ENCODE measurements at regions not wholly inside any gene's neighbourhood (a gene's known extent, or its start where the extent isn't known, plus 50 kb on each side); places are given as distances from the start of the nearest gene placed in this dataset.

- TF ChIP-seq, protein P1, sequence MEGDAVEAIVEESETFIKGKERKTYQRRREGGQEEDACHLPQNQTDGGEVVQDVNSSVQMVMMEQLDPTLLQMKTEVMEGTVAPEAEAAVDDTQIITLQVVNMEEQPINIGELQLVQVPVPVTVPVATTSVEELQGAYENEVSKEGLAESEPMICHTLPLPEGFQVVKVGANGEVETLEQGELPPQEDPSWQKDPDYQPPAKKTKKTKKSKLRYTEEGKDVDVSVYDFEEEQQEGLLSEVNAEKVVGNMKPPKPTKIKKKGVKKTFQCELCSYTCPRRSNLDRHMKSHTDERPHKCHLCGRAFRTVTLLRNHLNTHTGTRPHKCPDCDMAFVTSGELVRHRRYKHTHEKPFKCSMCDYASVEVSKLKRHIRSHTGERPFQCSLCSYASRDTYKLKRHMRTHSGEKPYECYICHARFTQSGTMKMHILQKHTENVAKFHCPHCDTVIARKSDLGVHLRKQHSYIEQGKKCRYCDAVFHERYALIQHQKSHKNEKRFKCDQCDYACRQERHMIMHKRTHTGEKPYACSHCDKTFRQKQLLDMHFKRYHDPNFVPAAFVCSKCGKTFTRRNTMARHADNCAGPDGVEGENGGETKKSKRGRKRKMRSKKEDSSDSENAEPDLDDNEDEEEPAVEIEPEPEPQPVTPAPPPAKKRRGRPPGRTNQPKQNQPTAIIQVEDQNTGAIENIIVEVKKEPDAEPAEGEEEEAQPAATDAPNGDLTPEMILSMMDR (IDR thresholded peaks at IDR 0.05): no peak
- TF ChIP-seq POLR2A (IDR thresholded peaks at IDR 0.05) (no peak), POLR2AphosphoS5 (IDR thresholded peaks at IDR 0.05) (no peak)
These were observed 268.3 kb downstream of the SNX13 start for GRCh38 chr7:17671956-17672355.
